ENCODE measurements at regions not wholly inside any gene's neighbourhood (a gene's known extent, or its start where the extent isn't known, plus 50 kb on each side); places are given as distances from the start of the nearest gene placed in this dataset.

GRCh38 chr1:182283746-182284544 is 107.6 kb downstream of the GLUL start:
- TF ChIP-seq, protein P1, sequence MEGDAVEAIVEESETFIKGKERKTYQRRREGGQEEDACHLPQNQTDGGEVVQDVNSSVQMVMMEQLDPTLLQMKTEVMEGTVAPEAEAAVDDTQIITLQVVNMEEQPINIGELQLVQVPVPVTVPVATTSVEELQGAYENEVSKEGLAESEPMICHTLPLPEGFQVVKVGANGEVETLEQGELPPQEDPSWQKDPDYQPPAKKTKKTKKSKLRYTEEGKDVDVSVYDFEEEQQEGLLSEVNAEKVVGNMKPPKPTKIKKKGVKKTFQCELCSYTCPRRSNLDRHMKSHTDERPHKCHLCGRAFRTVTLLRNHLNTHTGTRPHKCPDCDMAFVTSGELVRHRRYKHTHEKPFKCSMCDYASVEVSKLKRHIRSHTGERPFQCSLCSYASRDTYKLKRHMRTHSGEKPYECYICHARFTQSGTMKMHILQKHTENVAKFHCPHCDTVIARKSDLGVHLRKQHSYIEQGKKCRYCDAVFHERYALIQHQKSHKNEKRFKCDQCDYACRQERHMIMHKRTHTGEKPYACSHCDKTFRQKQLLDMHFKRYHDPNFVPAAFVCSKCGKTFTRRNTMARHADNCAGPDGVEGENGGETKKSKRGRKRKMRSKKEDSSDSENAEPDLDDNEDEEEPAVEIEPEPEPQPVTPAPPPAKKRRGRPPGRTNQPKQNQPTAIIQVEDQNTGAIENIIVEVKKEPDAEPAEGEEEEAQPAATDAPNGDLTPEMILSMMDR (IDR thresholded peaks at IDR 0.05): no peak
- TF ChIP-seq POLR2A (IDR thresholded peaks at IDR 0.05): no peak
- no peak for TF ChIP-seq POLR2AphosphoS5 (IDR thresholded peaks at IDR 0.05)
- TF ChIP-seq EP300 (IDR thresholded peaks at IDR 0.05): no peak

All from upper lobe of left lung (tissue), 4 donors.